RPMI7951 (cell line): ENCODE measurements at regions not wholly inside any gene's neighbourhood (a gene's known extent, or its start where the extent isn't known, plus 50 kb on each side); places are given as distances from the start of the nearest gene placed in this dataset.

ENCODE experiments used
- DNase-seq: peaks from one replicate; pipeline ENCODE4 v3.0.0-alpha.2; 2012; ENCODE audit warnings: low read depth

GRCh38 chr20:17109307-17109706 lies 117.5 kb upstream of the PCSK2 start:
- no peak for DNase-seq

DNA sequence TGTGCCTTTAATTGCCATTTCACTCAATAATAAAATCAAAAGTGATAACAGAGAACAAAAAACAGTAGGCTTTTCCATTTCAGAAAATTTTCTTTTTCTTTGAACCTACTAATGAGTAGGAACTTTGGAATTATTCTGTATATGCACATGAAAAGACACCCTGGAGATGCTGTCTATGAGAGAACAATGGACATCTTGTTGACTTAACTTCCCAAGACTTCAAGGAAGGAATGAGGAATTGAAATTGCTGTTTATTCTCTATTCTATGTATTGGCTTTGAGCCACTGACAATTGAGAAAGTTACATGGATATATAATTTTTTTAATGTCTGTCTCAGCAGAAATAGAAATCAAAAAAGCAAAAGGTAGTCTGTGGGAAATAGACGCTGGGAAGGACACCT lies 98.6 kb upstream of the PCSK2 start:
- no peak for DNase-seq

GRCh38 chr20:17129089-17129488 lies 97.8 kb upstream of the PCSK2 start:
- no peak for DNase-seq

DNA sequence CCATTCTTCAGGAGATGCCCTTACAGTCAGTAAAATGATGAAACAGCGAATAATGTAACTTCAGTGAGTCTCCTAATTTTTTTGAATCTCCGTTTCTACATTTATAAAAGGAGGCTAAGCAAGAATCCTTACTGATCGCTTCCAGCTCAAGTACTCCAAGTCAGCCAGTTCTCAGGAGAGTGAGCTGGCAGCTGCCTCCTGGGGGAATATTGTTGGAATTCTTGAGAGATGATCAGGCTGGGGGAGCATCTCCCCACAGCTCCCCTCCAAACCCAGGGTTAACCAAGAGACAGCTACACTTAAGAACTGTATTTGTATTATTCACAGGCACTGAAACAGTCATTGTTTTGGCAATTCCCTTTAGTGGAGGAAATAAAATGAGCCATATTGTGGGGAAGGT lies 89.1 kb upstream of the PCSK2 start:
- no peak for DNase-seq

GRCh38 chr20:17138237-17138636 lies 88.6 kb upstream of the PCSK2 start:
- no peak for DNase-seq

GRCh38 chr20:17140894-17141293 lies 85.9 kb upstream of the PCSK2 start:
- DNase-seq: no peak

- no peak for DNase-seq
Observed at GRCh38 chr20:17141568-17141967, 85.3 kb upstream of the PCSK2 start.

GRCh38 chr20:17142666-17143065 lies 84.2 kb upstream of the PCSK2 start:
- DNase-seq: no peak

- no peak for DNase-seq
Observed at GRCh38 chr20:17150858-17151257, 76.0 kb upstream of the PCSK2 start.

GRCh38 chr20:17155401-17155800 lies 71.4 kb upstream of the PCSK2 start:
- DNase-seq: no peak

DNA sequence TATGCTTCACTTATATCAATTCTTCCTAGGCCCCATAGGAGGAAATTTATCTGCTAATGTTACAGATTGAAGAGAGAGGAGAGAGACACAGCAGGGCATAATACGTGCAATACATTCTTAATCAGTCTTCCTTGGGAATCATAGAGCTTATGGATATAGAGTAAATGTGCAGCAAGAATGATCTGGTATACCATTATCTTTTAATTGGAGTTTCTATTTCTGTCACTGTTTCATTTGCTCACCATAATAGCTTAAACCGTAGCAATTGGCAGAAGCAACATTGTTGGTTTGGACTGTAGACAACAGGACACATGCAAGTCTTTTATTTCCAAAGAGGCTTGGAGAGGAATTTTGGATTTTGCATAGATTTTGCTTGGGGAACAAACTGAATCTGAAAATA lies 68.1 kb upstream of the PCSK2 start:
- no peak for DNase-seq

DNA sequence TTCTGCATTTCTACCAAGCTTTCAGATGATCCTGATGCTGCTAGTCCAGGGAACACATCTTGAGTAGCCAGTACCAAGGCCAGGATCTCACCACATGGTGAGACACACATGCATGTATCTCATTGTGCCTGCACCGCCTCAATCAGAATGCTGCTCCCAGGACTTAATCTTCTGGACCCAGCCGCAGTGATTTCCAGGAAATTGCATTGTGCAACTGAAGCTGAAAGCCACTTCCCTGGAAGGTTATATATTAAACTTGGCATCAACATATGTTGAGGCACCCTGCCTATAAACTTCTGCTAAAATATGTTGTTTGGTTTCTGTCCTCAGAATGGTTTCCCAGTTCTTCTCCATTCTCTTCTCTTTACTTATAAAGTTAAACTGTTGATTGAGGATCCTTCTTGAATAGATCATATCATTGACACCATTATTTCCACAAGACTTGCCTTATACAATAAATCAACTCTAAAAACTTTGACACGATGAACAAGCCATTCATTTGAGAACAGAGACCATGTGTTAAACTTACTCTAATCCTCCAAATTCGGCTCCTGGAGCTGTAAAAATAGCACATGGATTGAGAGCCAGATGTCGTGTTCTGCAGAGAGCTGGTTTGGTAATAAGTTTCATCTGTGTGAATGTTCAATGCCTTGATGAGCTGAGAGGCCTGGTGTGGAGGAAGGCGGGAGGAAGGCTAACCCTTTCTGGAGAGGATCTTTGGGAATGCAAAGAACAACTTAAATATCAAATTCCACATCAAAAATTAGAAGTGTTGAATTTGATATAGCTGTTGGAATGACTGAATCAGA lies 65.0 kb upstream of the PCSK2 start:
- no peak for DNase-seq

DNA sequence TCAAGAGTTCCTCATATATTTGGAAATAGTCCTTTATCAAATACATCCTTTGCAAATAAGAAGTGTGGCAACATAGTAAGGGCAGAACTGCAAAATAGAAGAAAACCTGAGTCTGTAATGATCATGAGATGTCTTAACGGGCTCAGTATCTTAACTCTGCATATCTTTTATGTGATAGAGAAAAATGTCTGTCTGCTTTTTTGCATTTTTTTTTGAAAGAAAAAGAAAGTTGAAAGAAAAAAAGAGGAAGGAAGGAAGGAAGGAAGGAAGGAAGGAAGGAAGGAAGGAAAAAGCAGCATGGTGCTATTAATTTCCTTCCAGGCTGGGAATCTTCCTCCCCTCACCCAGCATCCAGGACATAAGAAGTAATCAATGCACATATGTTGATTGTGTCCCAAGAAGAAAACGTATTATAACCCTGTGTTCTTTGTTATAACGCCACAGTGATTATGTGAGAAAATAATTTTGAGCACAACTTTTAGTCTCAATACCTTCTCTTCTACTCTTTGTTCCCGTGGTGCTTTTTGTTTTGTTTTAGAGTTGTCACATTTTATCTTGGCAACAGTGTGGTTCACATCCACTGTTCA lies 58.7 kb upstream of the PCSK2 start:
- DNase-seq: no peak

DNA sequence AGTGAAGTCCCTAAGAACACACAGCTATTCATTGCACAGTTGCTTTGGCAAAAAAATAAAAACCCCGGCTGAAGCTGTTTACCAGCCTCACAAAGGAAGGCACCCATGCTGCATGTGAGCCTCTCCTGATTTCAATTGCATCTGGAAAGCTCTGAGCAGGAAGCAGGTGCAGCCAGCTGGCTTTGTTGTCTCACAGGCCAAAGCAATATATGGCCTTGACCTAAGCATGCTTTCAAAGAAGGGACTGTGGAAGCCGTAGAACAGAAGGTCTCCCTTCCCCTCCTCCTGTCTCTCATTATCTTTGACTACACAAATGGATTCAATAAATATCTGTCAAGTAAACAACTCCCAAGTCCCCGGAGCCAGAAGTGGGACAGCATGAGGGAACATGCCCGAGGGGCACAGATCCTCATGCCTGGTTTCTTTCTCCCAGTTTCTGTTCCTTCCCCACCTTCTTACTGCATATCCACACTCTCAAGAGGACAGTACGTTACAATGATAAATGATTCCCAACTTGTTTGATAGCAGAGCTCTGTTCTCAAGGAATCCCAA lies 57.2 kb upstream of the PCSK2 start:
- DNase-seq: no peak

- DNase-seq: no peak
Observed at GRCh38 chr20:17171746-17172280, 55.0 kb upstream of the PCSK2 start.

GRCh38 chr20:17172836-17173516 lies 53.9 kb upstream of the PCSK2 start:
- no peak for DNase-seq
